Activated CD4-positive, alpha-beta T cell treated with anti-CD3 and anti-CD28 coated beads for 36 hours (primary cell): ENCODE measurements at regions not wholly inside any gene's neighbourhood (a gene's known extent, or its start where the extent isn't known, plus 50 kb on each side); places are given as distances from the start of the nearest gene placed in this dataset.

Source experiments
- ATAC-seq: fragments of 200-7000 bp; cut with Tn5 transposase; one replicate; pipeline ENCODE4 v1.10.0; 2021; ENCODE audit warnings: mild to moderate bottlenecking, moderate library complexity
- CTCF ChIA-PET: fragments of 350-600 bp; sonication (Branson Sonifier 250); formaldehyde crosslinking; loops from one replicate; lab custom pipeline; 2021; ENCODE audit warnings: antibody characterized with exemption; lab: Charles Lee
- POLR2A ChIA-PET: fragments of 350-600 bp; sonication (Branson Sonifier 250); formaldehyde crosslinking; loops from one replicate; lab custom pipeline; 2021; ENCODE audit warnings: antibody characterized with exemption, inconsistent platforms; lab: Charles Lee
- DNase-seq: peaks from one replicate; pipeline ENCODE4 v3.0.0-alpha.2; 2020
- H3K27ac Mint-ChIP-seq: one replicate; pipeline ENCODE4 v1.8.0; 2021; ENCODE audit warnings: mixed read lengths
- H3K27me3 Mint-ChIP-seq: one replicate; pipeline ENCODE4 v1.8.0; 2021; ENCODE audit warnings: mixed read lengths
- H3K36me3 Mint-ChIP-seq: one replicate; pipeline ENCODE4 v1.8.0; 2021; ENCODE audit warnings: low read depth, mixed read lengths
- H3K4me1 Mint-ChIP-seq: one replicate; pipeline ENCODE4 v1.8.0; 2021; ENCODE audit warnings: mixed read lengths
- H3K4me3 Mint-ChIP-seq: one replicate; pipeline ENCODE4 v1.8.0; 2021; ENCODE audit warnings: mild to moderate bottlenecking, moderate library complexity, mixed read lengths
- H3K9me3 Mint-ChIP-seq: one replicate; pipeline ENCODE4 v1.8.0; 2021; ENCODE audit warnings: low read depth, mixed read lengths
- intact Hi-C, 2 experiments: fragments of 100-400 bp; cut with DNase I in 1 of 2; cut with micrococcal nuclease in 1 of 2; formaldehyde crosslinking; loops; one replicate each; pipeline versions ENCODE4 v1.14.2 to v1.15.1; 2022 to 2024; cut with DNase I, micrococcal nuclease

DNA sequence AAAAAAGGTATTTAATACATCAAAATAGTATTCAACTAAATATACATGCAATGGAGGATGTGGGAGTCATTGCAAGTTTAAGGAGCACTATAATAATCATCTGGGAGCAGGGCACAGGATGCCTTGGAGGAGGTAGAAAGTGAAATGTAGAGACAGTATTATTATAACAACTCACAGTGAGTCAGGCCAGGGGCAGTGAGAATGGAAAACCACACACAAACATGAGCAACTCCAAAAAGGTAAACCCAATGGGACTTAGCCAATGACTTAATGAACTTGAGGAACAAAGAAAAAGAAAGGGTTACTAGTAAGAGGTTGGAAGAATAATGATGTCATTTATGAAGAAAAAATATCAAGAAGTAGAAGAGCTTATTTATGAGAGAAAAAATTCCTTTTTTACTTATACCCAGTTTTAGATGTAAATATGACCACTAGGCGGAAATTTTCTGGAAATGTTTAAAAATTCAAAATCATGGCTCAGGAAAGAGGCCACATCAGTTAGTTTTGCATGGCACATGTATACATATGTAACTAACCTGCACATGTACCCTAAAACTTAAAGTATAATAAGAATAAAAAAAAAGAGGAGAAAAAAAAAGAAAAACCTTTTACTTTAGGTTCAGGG, 389.3 kb downstream of the SUCLA2 start:
- CTCF ChIA-PET: no interaction called here
- intact Hi-C loops: no loop called here
- ATAC-seq (no peak), DNase-seq (no peak)
- no peak overlapping the region for H3K27ac Mint-ChIP-seq
- POLR2A ChIA-PET: no interaction called here
- H3K9me3 Mint-ChIP-seq: no peaks in the 10 kb centered on the region
- no peak overlapping the region for H3K4me3 Mint-ChIP-seq
- H3K27me3 Mint-ChIP-seq: no peaks in the 10 kb centered on the region
- H3K4me1 Mint-ChIP-seq: no peaks in the 10 kb centered on the region
- H3K36me3 Mint-ChIP-seq: no peaks in the 10 kb centered on the region

- peaks cover under 1% of the 10 kb centered on the region for H3K9me3 Mint-ChIP-seq
- no peaks in the 10 kb centered on the region for H3K36me3 Mint-ChIP-seq
- intact Hi-C loops: no loop called here
- no peaks in the 10 kb centered on the region for H3K4me1 Mint-ChIP-seq
- ChIA-PET CTCF (no interaction called here), POLR2A (no interaction called here)
- no peak overlapping the region for H3K27ac Mint-ChIP-seq
- H3K4me3 Mint-ChIP-seq: no peak overlapping the region
- no peaks in the 10 kb centered on the region for H3K27me3 Mint-ChIP-seq
- no peak for ATAC-seq
- DNase-seq: no peak
Measured at GRCh38 chr13:47610687-47611086, 390.4 kb downstream of the SUCLA2 start.

GRCh38 chr13:47603365-47603764, 397.7 kb downstream of the SUCLA2 start:
- Mint-ChIP-seq H3K9me3 (peaks cover 6% of the 10 kb centered on the region), H3K4me3 (no peak overlapping the region), H3K36me3 (no peaks in the 10 kb centered on the region), H3K27me3 (peaks cover 3% of the 10 kb centered on the region), H3K4me1 (no peaks in the 10 kb centered on the region), H3K27ac (no peak overlapping the region)
- ChIA-PET CTCF (interaction anchor here (0.7 kb wide), 1 partner anchor 985 kb away, joined by 3 read pairs; no protein-coding TSS in a partner anchor), POLR2A (no interaction called here)
- ATAC-seq: no peak
- no peak for DNase-seq
- intact Hi-C loops: no loop called here

DNA sequence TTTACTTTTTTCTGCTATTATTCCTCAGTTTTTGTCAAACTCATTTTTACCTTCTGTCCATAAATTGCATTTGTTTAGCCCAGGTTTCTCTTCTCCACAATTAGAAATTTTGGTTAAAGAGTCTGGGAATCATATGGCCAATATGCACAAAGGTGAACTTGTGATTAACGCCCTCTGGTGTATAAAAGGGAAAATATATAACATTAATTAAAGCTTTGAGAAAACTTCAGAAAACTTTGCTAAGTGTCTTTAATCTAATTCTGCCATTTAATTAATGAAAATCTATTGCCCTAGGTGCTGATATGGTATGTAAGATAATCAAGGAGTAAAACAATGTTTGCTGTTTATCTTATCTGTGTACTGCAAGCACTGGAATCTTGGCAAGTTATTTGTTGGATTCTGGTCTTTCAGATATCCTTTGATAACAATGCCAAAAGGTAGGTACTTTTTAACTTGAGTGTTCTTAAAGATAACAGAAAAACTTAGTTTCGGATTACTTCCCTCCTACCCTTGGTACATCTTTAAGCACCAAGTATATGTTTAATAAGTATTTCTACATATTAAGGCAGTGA, 402.6 kb downstream of the SUCLA2 start:
- H3K36me3 Mint-ChIP-seq: no peaks in the 10 kb centered on the region
- no peak overlapping the region for H3K27ac Mint-ChIP-seq
- H3K4me3 Mint-ChIP-seq: no peak overlapping the region
- ChIA-PET POLR2A (no interaction called here), CTCF (no interaction called here)
- no peaks in the 10 kb centered on the region for H3K4me1 Mint-ChIP-seq
- intact Hi-C loops: loop anchor here in 1 of 2 experiments (2.0 kb wide), 1 partner anchor 768 kb away; no protein-coding TSS in a partner anchor
- DNase-seq (no peak), ATAC-seq (no peak)
- H3K9me3 Mint-ChIP-seq: peaks cover 7% of the 10 kb centered on the region
- peaks cover 5% of the 10 kb centered on the region for H3K27me3 Mint-ChIP-seq

- no peak overlapping the region for H3K27ac Mint-ChIP-seq
- no peak overlapping the region for H3K4me3 Mint-ChIP-seq
- intact Hi-C loops: loop anchor here in 1 of 2 experiments (1.0 kb wide), 1 partner anchor 179 kb away; no protein-coding TSS in a partner anchor
- DNase-seq (peak; percentile 27), ATAC-seq (no peak)
- H3K36me3 Mint-ChIP-seq: no peaks in the 10 kb centered on the region
- peaks cover 5% of the 10 kb centered on the region for H3K27me3 Mint-ChIP-seq
- ChIA-PET CTCF (interaction anchor here (1.7 kb wide), 1 partner anchor 180 kb away, joined by 5 read pairs; no protein-coding TSS in a partner anchor), POLR2A (no interaction called here)
- no peaks in the 10 kb centered on the region for H3K4me1 Mint-ChIP-seq
- H3K9me3 Mint-ChIP-seq: peaks cover 12% of the 10 kb centered on the region
Measured at GRCh38 chr13:47594833-47595232, 406.2 kb downstream of the SUCLA2 start.

DNA sequence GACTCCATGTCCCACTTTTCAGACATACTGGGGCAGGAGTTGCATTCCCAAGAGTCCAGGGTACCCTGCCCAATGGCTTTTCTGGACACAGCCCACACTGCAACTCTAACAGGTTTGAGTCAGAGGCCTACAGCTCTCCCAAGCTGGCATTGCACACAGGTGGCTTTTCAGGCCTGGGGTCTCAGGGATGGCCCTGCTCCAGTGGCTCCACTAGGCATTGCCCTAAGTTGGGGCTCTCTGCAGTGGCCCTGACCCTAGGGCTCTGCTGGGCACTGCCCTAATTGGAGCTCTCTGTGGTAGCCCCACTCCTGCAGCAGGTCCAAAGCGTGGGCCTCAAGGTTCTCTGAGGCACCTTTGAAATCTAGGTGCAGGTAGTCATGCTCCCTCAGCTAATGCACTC, 408.8 kb downstream of the SUCLA2 start:
- Mint-ChIP-seq H3K4me3 (no peak overlapping the region), H3K27ac (no peak overlapping the region), H3K36me3 (no peaks in the 10 kb centered on the region), H3K9me3 (peaks cover 12% of the 10 kb centered on the region), H3K27me3 (peaks cover 1% of the 10 kb centered on the region), H3K4me1 (no peaks in the 10 kb centered on the region)
- POLR2A ChIA-PET: no interaction called here
- ATAC-seq (no peak), DNase-seq (no peak)
- CTCF ChIA-PET: no interaction called here
- intact Hi-C loops: no loop called here

DNA sequence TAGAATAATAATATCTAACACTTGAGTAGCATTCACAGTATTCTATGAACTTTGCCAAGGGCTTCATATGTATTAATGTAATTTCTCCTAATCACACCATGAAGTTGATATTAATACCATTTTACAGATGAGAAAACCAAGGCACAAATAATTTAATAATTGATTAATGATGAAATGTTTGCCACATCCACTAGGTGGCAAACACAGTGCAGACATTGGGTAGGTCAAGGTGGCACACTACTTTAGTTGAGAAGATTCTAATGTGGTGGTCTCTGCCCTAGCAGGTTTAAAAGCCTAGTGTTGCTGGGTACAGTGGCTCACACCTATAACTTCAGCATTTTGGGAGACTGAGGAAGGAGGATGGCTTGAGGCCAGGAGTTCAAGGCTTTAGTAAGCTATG, 412.4 kb downstream of the SUCLA2 start:
- ChIA-PET POLR2A (no interaction called here), CTCF (no interaction called here)
- ATAC-seq (no peak), DNase-seq (no peak)
- Mint-ChIP-seq H3K27me3 (peaks cover 3% of the 10 kb centered on the region), H3K9me3 (peaks cover 8% of the 10 kb centered on the region), H3K36me3 (no peaks in the 10 kb centered on the region), H3K27ac (no peak overlapping the region), H3K4me3 (no peak overlapping the region), H3K4me1 (no peaks in the 10 kb centered on the region)
- intact Hi-C loops: no loop called here

DNA sequence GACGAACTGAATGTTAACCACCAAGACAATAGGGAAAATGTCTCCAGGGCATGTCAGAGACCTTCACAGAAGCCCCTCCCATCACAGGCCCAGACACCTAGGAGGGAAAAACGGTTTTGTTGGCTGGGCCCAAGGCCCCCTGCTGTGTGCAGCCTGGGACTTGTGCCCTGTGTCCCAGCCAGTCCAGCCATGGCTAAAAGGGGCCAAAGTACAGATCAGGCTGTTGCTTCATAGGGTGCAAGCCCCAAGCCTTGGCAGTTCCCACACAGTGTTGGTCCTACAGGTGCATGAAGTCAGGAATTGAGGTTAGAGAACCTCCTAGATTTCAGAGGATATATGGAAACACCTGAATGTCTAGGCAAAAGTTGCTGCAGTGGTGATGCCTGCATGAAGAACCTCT, 428.7 kb downstream of the SUCLA2 start:
- H3K9me3 Mint-ChIP-seq: peaks cover 27% of the 10 kb centered on the region
- H3K4me1 Mint-ChIP-seq: no peaks in the 10 kb centered on the region
- ChIA-PET POLR2A (no interaction called here), CTCF (no interaction called here)
- H3K27ac Mint-ChIP-seq: no peak overlapping the region
- DNase-seq (no peak), ATAC-seq (no peak)
- no peaks in the 10 kb centered on the region for H3K36me3 Mint-ChIP-seq
- no peaks in the 10 kb centered on the region for H3K27me3 Mint-ChIP-seq
- intact Hi-C loops: no loop called here
- H3K4me3 Mint-ChIP-seq: no peak overlapping the region

DNA sequence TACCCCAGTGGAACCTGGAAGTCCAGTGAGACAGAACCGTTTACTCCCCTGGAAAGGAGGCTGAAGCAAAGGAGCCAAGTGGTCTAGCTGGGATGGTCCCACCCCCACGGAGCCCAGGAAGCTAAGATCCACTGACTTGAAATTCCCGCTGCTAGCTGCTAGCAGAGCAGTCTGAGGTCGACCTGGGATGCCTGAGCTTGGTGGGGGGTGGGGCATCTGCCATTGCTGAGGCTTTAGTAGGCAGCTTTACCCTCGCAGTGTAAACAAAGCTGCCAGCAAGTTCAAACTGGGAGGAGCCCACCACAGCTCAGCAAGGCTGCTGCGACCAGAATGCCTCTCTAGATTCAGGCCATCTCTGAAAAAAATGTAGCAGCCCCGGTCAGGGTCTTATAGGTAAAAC, 437.0 kb downstream of the SUCLA2 start:
- Mint-ChIP-seq H3K4me1 (no peaks in the 10 kb centered on the region), H3K27ac (no peak overlapping the region), H3K9me3 (peaks cover 10% of the 10 kb centered on the region), H3K36me3 (no peaks in the 10 kb centered on the region), H3K27me3 (no peaks in the 10 kb centered on the region), H3K4me3 (no peak overlapping the region)
- ATAC-seq (no peak), DNase-seq (no peak)
- CTCF ChIA-PET: interaction anchor here (0.6 kb wide), 1 partner anchor 264 kb away, joined by 3 read pairs; no protein-coding TSS in a partner anchor
- POLR2A ChIA-PET: no interaction called here
- intact Hi-C loops: no loop called here

- no peaks in the 10 kb centered on the region for H3K36me3 Mint-ChIP-seq
- no peaks in the 10 kb centered on the region for H3K9me3 Mint-ChIP-seq
- no peak for DNase-seq
- H3K27ac Mint-ChIP-seq: no peak overlapping the region
- ChIA-PET CTCF (interaction anchor here (0.7 to 1.7 kb wide), 3 partner anchors 9 to 1235 kb away, joined by 3 to 4 read pairs (median 4); no protein-coding TSS in a partner anchor), POLR2A (no interaction called here)
- no peak for ATAC-seq
- H3K4me3 Mint-ChIP-seq: no peak overlapping the region
- H3K27me3 Mint-ChIP-seq: no peaks in the 10 kb centered on the region
- intact Hi-C loops: no loop called here
- H3K4me1 Mint-ChIP-seq: no peaks in the 10 kb centered on the region
Measured at GRCh38 chr13:47556703-47557102, 444.4 kb downstream of the SUCLA2 start.

GRCh38 chr13:47555235-47555634, 445.8 kb downstream of the SUCLA2 start:
- ATAC-seq (no peak), DNase-seq (no peak)
- POLR2A ChIA-PET: no interaction called here
- Mint-ChIP-seq H3K4me1 (no peaks in the 10 kb centered on the region), H3K27ac (no peak overlapping the region), H3K4me3 (no peak overlapping the region), H3K27me3 (peaks cover 1% of the 10 kb centered on the region), H3K9me3 (no peaks in the 10 kb centered on the region), H3K36me3 (no peaks in the 10 kb centered on the region)
- CTCF ChIA-PET: interaction anchor here (1.7 kb wide), 1 partner anchor 34 kb away, joined by 4 read pairs; no protein-coding TSS in a partner anchor
- intact Hi-C loops: no loop called here

DNA sequence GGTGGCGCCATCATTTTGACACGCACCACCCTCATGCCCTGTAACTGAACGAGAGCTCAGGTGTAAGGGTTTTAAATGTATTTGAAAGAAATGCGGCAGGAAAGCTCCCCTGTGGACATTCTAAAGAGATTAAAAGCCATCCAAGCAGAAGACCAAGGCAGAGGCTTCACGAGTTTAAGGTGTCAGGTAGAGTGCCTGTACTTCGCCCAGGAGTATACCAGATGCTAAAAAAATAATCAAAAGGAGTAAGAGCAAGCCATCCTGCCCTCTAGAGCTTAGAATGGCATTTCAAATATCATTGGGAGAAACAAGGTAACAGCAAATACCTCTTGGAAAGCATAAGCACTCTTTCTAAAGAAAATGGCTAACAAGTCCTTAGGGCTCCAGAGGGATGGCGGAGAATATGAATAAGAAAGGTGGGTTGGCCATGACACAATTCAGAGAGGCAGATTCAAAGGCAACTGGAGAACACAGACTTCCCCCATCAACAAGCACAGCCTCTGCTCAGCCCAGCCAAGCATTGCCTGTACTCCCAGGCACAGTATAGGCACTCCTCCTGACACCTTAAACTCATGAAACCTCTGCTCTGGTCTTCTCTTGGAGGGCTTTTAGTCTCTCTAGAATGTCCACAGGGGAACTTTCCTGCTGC, 447.6 kb downstream of the SUCLA2 start:
- ATAC-seq (no peak), DNase-seq (no peak)
- POLR2A ChIA-PET: no interaction called here
- CTCF ChIA-PET: no interaction called here
- no peak overlapping the region for H3K4me3 Mint-ChIP-seq
- intact Hi-C loops: no loop called here
- peaks cover 1% of the 10 kb centered on the region for H3K27me3 Mint-ChIP-seq
- H3K9me3 Mint-ChIP-seq: no peaks in the 10 kb centered on the region
- no peaks in the 10 kb centered on the region for H3K4me1 Mint-ChIP-seq
- H3K36me3 Mint-ChIP-seq: no peaks in the 10 kb centered on the region
- no peak overlapping the region for H3K27ac Mint-ChIP-seq
